ENCODE measurements at regions not wholly inside any gene's neighbourhood (a gene's known extent, or its start where the extent isn't known, plus 50 kb on each side); places are given as distances from the start of the nearest gene placed in this dataset.

DNA sequence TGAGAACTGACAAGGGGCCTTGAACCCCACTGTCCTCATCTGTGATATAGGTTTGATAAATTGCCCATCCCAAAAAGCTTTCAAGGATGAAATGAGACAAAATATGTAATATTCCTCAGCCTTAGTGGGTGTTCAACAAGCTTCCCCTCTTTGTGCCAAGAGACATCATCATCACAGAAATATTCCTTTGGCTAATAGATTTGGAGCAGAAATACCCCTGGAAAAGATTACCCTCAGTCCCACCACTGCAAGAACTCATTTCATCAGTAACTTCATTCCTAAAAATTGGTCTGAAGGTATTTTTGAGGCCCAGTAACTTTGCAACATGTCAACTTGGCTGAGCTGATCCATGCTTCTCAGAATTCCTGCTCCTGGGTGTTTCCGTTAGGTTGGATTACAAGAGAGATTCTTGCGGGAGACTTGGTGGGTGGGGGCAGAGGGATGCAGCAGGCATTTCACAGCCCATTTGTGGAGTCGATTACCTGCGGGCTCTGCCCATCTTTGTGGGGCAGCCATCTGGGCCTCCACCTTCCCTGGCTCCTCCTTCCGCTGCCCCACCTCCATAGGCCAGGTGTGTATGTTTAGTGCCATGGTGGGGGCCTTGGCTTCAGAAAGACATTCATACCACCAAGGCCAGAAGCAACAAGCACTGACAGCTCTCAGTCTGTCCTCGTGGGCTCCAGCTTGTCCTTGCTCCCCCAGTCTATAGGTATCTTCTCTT lies 263.9 kb downstream of the GLI2 start:
- H3K79me1 ChIP-seq (replicated peaks; ENCODE audit: low read length, poor library complexity, severe bottlenecking) = no peaks in the 10 kb centered on the region
- no peak for DNase-seq
- no peak overlapping the region for H4K91ac ChIP-seq (ENCODE audit: low read length)
- no peak overlapping the region for H3K4ac ChIP-seq (ENCODE audit: low read depth in 1 of 2, low read length in 2 of 2)
- no peaks in the 10 kb centered on the region for H3K36me3 ChIP-seq (ENCODE audit: control insufficient read depth in 1 of 2, insufficient read depth in 2 of 2, low read depth in 1 of 2, low read length in 2 of 2)
- no peak overlapping the region for H2AFZ ChIP-seq (ENCODE audit: low read depth, low read length)
- H2AK5ac ChIP-seq (ENCODE audit: low read length, severe bottlenecking) = no peak overlapping the region
- no peak overlapping the region for H3K27ac ChIP-seq (ENCODE audit: low read length, poor library complexity, severe bottlenecking)
- H2BK15ac ChIP-seq (ENCODE audit: low read depth, poor library complexity, severe bottlenecking) = no peak overlapping the region
- H2BK5ac ChIP-seq (ENCODE audit: low read depth, low read length, poor library complexity, severe bottlenecking) = no peak overlapping the region
- no peak overlapping the region for H3K18ac ChIP-seq (ENCODE audit: low read depth in 1 of 2, low read length in 2 of 2)
- no peak overlapping the region for H3K9ac ChIP-seq (ENCODE audit: low read length)
- H3K27me3 ChIP-seq (ENCODE audit: control insufficient read depth in 1 of 2, insufficient read depth in 1 of 2, low read length in 2 of 2) = peaks cover 0 to 13% of the 10 kb centered on the region in 2 experiments
- H3K14ac ChIP-seq (ENCODE audit: low read length in 2 of 2) = no peak overlapping the region
- H2BK120ac ChIP-seq (ENCODE audit: low read depth, low read length) = no peak overlapping the region
- no peaks in the 10 kb centered on the region for H3K9me3 ChIP-seq (ENCODE audit: control insufficient read depth, low read length)
- H4K8ac ChIP-seq (ENCODE audit: low read length) = no peak overlapping the region
- H3K4me3 ChIP-seq (ENCODE audit: insufficient read depth in 1 of 2, low read depth in 1 of 2, low read length in 2 of 2) = no peak overlapping the region
- H3K4me2 ChIP-seq (ENCODE audit: low read length, poor library complexity, severe bottlenecking) = no peak overlapping the region
- H2BK12ac ChIP-seq (ENCODE audit: low read length in 2 of 2) = no peak overlapping the region
- WGBS = 93% methylated on average over 6 of the region's 6 CpGs
- no peak overlapping the region for H3K23ac ChIP-seq (ENCODE audit: low read length in 2 of 2)
- H3K4me1 ChIP-seq (ENCODE audit: control insufficient read depth, insufficient read depth, low read depth, low read length) = no peaks in the 10 kb centered on the region

DNA sequence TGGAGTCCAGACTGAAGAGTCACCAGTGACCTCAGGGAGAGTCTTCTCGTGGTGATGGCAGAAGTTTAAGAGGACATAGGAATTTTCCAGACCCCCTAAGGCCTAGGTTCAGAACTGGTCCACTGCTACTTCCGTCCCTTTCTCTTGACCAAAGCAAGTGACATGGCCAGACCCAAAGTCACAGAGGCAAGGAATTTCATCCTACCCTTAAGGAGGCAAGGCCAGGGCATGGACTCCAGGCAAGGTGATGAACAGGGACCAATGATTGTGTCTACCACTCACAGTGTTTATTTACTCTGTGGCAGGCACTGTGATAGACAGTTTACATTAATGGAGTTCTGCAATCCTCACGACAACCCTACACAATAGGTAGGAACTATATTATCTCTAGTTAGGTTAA lies 265.1 kb downstream of the GLI2 start:
- H2BK120ac ChIP-seq (ENCODE audit: low read depth, low read length) = no peak overlapping the region
- H4K91ac ChIP-seq (ENCODE audit: low read length) = no peak overlapping the region
- H3K79me1 ChIP-seq (replicated peaks; ENCODE audit: low read length, poor library complexity, severe bottlenecking) = no peaks in the 10 kb centered on the region
- no peak overlapping the region for H3K18ac ChIP-seq (ENCODE audit: low read depth in 1 of 2, low read length in 2 of 2)
- no peak overlapping the region for H4K8ac ChIP-seq (ENCODE audit: low read length)
- no peak overlapping the region for H3K23ac ChIP-seq (ENCODE audit: low read length in 2 of 2)
- H3K27me3 ChIP-seq (ENCODE audit: control insufficient read depth in 1 of 2, insufficient read depth in 1 of 2, low read length in 2 of 2) = peaks cover 0 to 14% of the 10 kb centered on the region in 2 experiments
- no peak overlapping the region for H2BK15ac ChIP-seq (ENCODE audit: low read depth, poor library complexity, severe bottlenecking)
- WGBS = 80% methylated on average over 2 of the region's 3 CpGs
- no peak overlapping the region for H2BK12ac ChIP-seq (ENCODE audit: low read length in 2 of 2)
- no peak overlapping the region for H2AK5ac ChIP-seq (ENCODE audit: low read length, severe bottlenecking)
- no peak overlapping the region for H2AFZ ChIP-seq (ENCODE audit: low read depth, low read length)
- H3K4me1 ChIP-seq (ENCODE audit: control insufficient read depth, insufficient read depth, low read depth, low read length) = no peaks in the 10 kb centered on the region
- H3K9me3 ChIP-seq (ENCODE audit: control insufficient read depth, low read length) = no peaks in the 10 kb centered on the region
- no peak overlapping the region for H3K4me3 ChIP-seq (ENCODE audit: insufficient read depth in 1 of 2, low read depth in 1 of 2, low read length in 2 of 2)
- H3K4me2 ChIP-seq (ENCODE audit: low read length, poor library complexity, severe bottlenecking) = no peak overlapping the region
- DNase-seq = no peak
- H3K36me3 ChIP-seq (ENCODE audit: control insufficient read depth in 1 of 2, insufficient read depth in 2 of 2, low read depth in 1 of 2, low read length in 2 of 2) = no peaks in the 10 kb centered on the region
- no peak overlapping the region for H3K9ac ChIP-seq (ENCODE audit: low read length)
- H3K4ac ChIP-seq (ENCODE audit: low read depth in 1 of 2, low read length in 2 of 2) = no peak overlapping the region
- H3K14ac ChIP-seq (ENCODE audit: low read length in 2 of 2) = no peak overlapping the region
- H2BK5ac ChIP-seq (ENCODE audit: low read depth, low read length, poor library complexity, severe bottlenecking) = no peak overlapping the region
- no peak overlapping the region for H3K27ac ChIP-seq (ENCODE audit: low read length, poor library complexity, severe bottlenecking)

DNA sequence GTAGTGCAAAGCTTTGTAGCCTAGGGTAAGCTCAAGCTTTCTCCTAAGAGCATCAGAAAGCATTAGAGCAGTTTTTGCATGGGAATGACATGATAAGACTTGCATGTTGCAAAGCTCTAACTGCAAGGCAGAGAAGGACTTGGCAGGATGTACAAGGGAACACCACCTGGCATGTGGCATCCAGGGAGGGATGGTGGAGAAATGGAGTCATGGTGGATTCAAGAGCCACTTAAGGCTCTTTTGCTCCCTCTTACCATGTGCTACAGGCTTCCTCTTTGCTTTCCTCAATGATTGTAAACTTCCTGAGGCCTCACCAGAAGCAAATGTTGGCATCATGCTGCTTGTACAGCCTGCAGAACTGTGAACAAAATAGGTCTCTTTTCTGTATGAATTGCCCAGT lies 266.0 kb downstream of the GLI2 start:
- Histone ChIP-seq H4K8ac (ENCODE audit: low read length) (no peak overlapping the region), H3K4me1 (ENCODE audit: control insufficient read depth, insufficient read depth, low read depth, low read length) (peaks cover 5% of the 10 kb centered on the region), H2AK5ac (ENCODE audit: low read length, severe bottlenecking) (no peak overlapping the region), H3K27me3 (ENCODE audit: control insufficient read depth in 1 of 2, insufficient read depth in 1 of 2, low read length in 2 of 2) (peaks cover 0 to 14% of the 10 kb centered on the region in 2 experiments), H3K9me3 (ENCODE audit: control insufficient read depth, low read length) (no peaks in the 10 kb centered on the region), H3K4me3 (ENCODE audit: insufficient read depth in 1 of 2, low read depth in 1 of 2, low read length in 2 of 2) (no peak overlapping the region), H2BK12ac (ENCODE audit: low read length in 2 of 2) (no peak overlapping the region), H3K27ac (ENCODE audit: low read length, poor library complexity, severe bottlenecking) (no peak overlapping the region), H3K79me1 (replicated peaks; ENCODE audit: low read length, poor library complexity, severe bottlenecking) (no peaks in the 10 kb centered on the region), H2BK5ac (ENCODE audit: low read depth, low read length, poor library complexity, severe bottlenecking) (no peak overlapping the region), H3K18ac (ENCODE audit: low read depth in 1 of 2, low read length in 2 of 2) (no peak overlapping the region), H3K23ac (ENCODE audit: low read length in 2 of 2) (no peak overlapping the region), H3K14ac (ENCODE audit: low read length in 2 of 2) (no peak overlapping the region), H3K4ac (ENCODE audit: low read depth in 1 of 2, low read length in 2 of 2) (no peak overlapping the region), H4K91ac (ENCODE audit: low read length) (no peak overlapping the region), H3K9ac (ENCODE audit: low read length) (no peak overlapping the region), H2BK120ac (ENCODE audit: low read depth, low read length) (no peak overlapping the region), H2AFZ (ENCODE audit: low read depth, low read length) (no peak overlapping the region), H2BK15ac (ENCODE audit: low read depth, poor library complexity, severe bottlenecking) (no peak overlapping the region), H3K36me3 (ENCODE audit: control insufficient read depth in 1 of 2, insufficient read depth in 2 of 2, low read depth in 1 of 2, low read length in 2 of 2) (no peaks in the 10 kb centered on the region), H3K4me2 (ENCODE audit: low read length, poor library complexity, severe bottlenecking) (no peak overlapping the region)
- no peak for DNase-seq

DNA sequence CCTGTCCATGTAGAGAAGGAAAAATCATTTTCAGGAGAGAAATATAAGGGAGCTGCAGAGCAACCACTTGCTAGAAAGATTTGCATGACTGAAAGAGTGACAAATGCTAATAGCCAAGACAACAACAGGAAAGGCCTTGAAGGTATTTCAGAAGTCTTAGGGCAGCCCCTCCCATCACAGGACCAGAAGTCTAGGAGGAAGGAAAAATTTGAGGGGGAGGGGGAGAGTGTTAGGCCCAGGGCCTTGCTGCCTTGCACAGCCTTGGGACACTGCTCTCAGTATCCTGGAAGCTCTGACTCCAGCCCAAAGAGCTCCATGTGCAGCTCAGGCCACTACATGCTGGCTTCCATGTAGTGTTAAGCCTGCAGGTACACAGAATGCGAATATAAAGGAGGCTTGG lies 266.9 kb downstream of the GLI2 start:
- 0% methylated on average over 1 of the region's 1 CpG for WGBS
- Histone ChIP-seq H3K9ac (ENCODE audit: low read length) (no peak overlapping the region), H2BK15ac (ENCODE audit: low read depth, poor library complexity, severe bottlenecking) (no peak overlapping the region), H3K4ac (ENCODE audit: low read depth in 1 of 2, low read length in 2 of 2) (no peak overlapping the region), H3K4me2 (ENCODE audit: low read length, poor library complexity, severe bottlenecking) (no peak overlapping the region), H2AK5ac (ENCODE audit: low read length, severe bottlenecking) (no peak overlapping the region), H2BK120ac (ENCODE audit: low read depth, low read length) (no peak overlapping the region), H3K36me3 (ENCODE audit: control insufficient read depth in 1 of 2, insufficient read depth in 2 of 2, low read depth in 1 of 2, low read length in 2 of 2) (no peaks in the 10 kb centered on the region), H3K18ac (ENCODE audit: low read depth in 1 of 2, low read length in 2 of 2) (no peak overlapping the region), H3K9me3 (ENCODE audit: control insufficient read depth, low read length) (peaks cover under 1% of the 10 kb centered on the region), H4K91ac (ENCODE audit: low read length) (no peak overlapping the region), H4K8ac (ENCODE audit: low read length) (no peak overlapping the region), H2BK12ac (ENCODE audit: low read length in 2 of 2) (no peak overlapping the region), H3K79me1 (replicated peaks; ENCODE audit: low read length, poor library complexity, severe bottlenecking) (no peaks in the 10 kb centered on the region), H3K23ac (ENCODE audit: low read length in 2 of 2) (no peak overlapping the region), H3K27me3 (ENCODE audit: control insufficient read depth in 1 of 2, insufficient read depth in 1 of 2, low read length in 2 of 2) (peaks cover 0 to 14% of the 10 kb centered on the region in 2 experiments), H3K4me1 (ENCODE audit: control insufficient read depth, insufficient read depth, low read depth, low read length) (peaks cover 7% of the 10 kb centered on the region), H3K4me3 (ENCODE audit: insufficient read depth in 1 of 2, low read depth in 1 of 2, low read length in 2 of 2) (no peak overlapping the region), H2AFZ (ENCODE audit: low read depth, low read length) (no peak overlapping the region), H2BK5ac (ENCODE audit: low read depth, low read length, poor library complexity, severe bottlenecking) (no peak overlapping the region), H3K14ac (ENCODE audit: low read length in 2 of 2) (no peak overlapping the region), H3K27ac (ENCODE audit: low read length, poor library complexity, severe bottlenecking) (no peak overlapping the region)
- no peak for DNase-seq

Data from mesenchymal stem cell (in vitro differentiated cells and primary cell).